K562 (cell line): ENCODE measurements at regions not wholly inside any gene's neighbourhood (a gene's known extent, or its start where the extent isn't known, plus 50 kb on each side); places are given as distances from the start of the nearest gene placed in this dataset.

Experiments
- ATAC-seq: fragments of 200-7000 bp; cut with Tn5 transposase; 3 replicates; pipeline ENCODE4 v1.9.1; 2020; ENCODE audit warnings: moderate library complexity
- BruUV-seq: library from RNA; stranded (reverse); fragments of 400-500 nt; replicated peaks from 2 replicates; lab custom pipeline; 2021; lab: Mats Ljungman, UMichigan
- CTCF ChIA-PET: fragments of 300-600 bp; formaldehyde crosslinking; extraction: SDS; loops from one replicate; lab custom pipeline; 2021; ENCODE audit warnings: low intra/inter-chr PET ratio; lab: Yijun Ruan, JAX
- POLR2A ChIA-PET: fragments of 300-600, 350-650 bp; sonication (Branson Sonifier 250); formaldehyde crosslinking; extraction: SDS; loops from one replicate; lab custom pipeline; 2021; ENCODE audit warnings: antibody characterized with exemption, inconsistent platforms; lab: Yijun Ruan, JAX
- DNase-seq, 4 experiments: peaks; one replicate each; pipeline versions ENCODE4 v3.0.0 to v3.0.0-alpha.2; 2011 to 2018; ENCODE audit warnings: low spot score in 3 of 4, mixed read lengths in 3 of 4; ENCODE audit errors: extremely low read depth in 1 of 4
- FAIRE-seq: peaks from 2 replicates; lab custom pipeline; 2011; peaks lifted over from hg19 to GRCh38; lab: Jason Lieb, UNC
- H2AFZ ChIP-seq: 2 replicates; pipeline ENCODE4 v1.6.0; 2011; ENCODE audit warnings: low read depth, low read length, control low read depth, inconsistent platforms
- H3K27ac ChIP-seq: fragments of 200-600 bp; 3 replicates; pipeline ENCODE4 v1.8.0; 2011; ENCODE audit warnings: low read depth, mild to moderate bottlenecking, control low read depth, inconsistent platforms, low read length, moderate library complexity, mixed read lengths; ENCODE audit errors: extremely low read depth
- H3K27me3 ChIP-seq, 2 experiments: fragments of 300-600 bp in 1 of 2; 2 replicates in 1 of 2; 3 replicates in 1 of 2; pipeline versions ENCODE4 v1.6.0 to v1.8.0; 2011; ENCODE audit warnings: inconsistent platforms in 2 of 2, low read length in 2 of 2, mild to moderate bottlenecking in 1 of 2, mixed read lengths in 1 of 2, moderate library complexity in 1 of 2; ENCODE audit not compliant: control insufficient read depth in 2 of 2, insufficient read depth in 2 of 2
- H3K36me3 ChIP-seq: fragments of 300-600 bp; 3 replicates; pipeline ENCODE4 v1.8.0; 2011; ENCODE audit warnings: mild to moderate bottlenecking, low read length, inconsistent platforms; ENCODE audit not compliant: control insufficient read depth, insufficient read depth
- H3K4me1 ChIP-seq, 2 experiments: fragments of 200-600 bp in 1 of 2; replicated peaks in 1 of 2; 2 replicates in 1 of 2; 3 replicates in 1 of 2; pipeline versions ENCODE4 v1.5.1 to v1.8.0; 2011; ENCODE audit warnings: inconsistent platforms in 2 of 2, low read length in 2 of 2, mild to moderate bottlenecking in 1 of 2, mixed read lengths in 1 of 2, moderate library complexity in 1 of 2; ENCODE audit not compliant: control insufficient read depth in 2 of 2, insufficient read depth in 2 of 2
- H3K4me2 ChIP-seq: 2 replicates; pipeline ENCODE4 v1.6.1; 2011; ENCODE audit warnings: low read length, control low read depth, inconsistent platforms, mixed read lengths; ENCODE audit not compliant: insufficient read depth
- H3K4me3 ChIP-seq: fragments of 200-600 bp; sonication (generic), shearing (Covaris generic); 2 replicates; pipeline ENCODE4 v1.5.1; 2016; ENCODE audit warnings: control low read depth, inconsistent platforms
- H3K79me2 ChIP-seq: fragments of 200-600 bp; 3 replicates; pipeline ENCODE4 v1.8.0; 2011; ENCODE audit warnings: low read length, inconsistent platforms; ENCODE audit not compliant: control insufficient read depth, insufficient read depth
- H3K9ac ChIP-seq, 2 experiments: 2 replicates each; pipeline versions ENCODE4 v1.6.0 to v1.6.1; 2011; ENCODE audit warnings: low read depth in 2 of 2, low read length in 2 of 2, control low read depth in 1 of 2, inconsistent platforms in 1 of 2, mild to moderate bottlenecking in 1 of 2, mixed read lengths in 1 of 2; ENCODE audit not compliant: insufficient read depth in 1 of 2
- H3K9me1 ChIP-seq: one replicate; pipeline ENCODE4 v1.6.0; 2011; ENCODE audit warnings: inconsistent platforms, mild to moderate bottlenecking, low read length, moderate library complexity; ENCODE audit not compliant: control insufficient read depth, insufficient read depth
- H3K9me3 ChIP-seq: replicated peaks from 2 replicates; pipeline ENCODE4 v1.5.1; 2011; ENCODE audit warnings: low read depth, low read length, inconsistent platforms; ENCODE audit not compliant: control insufficient read depth, insufficient read depth
- H4K20me1 ChIP-seq: replicated peaks from 2 replicates; pipeline ENCODE4 v1.6.1; 2011; ENCODE audit warnings: low read length, inconsistent platforms, mixed read lengths; ENCODE audit not compliant: control insufficient read depth, insufficient read depth
- CTBP1 ChIP-seq: fragments of 450-650 bp; IDR thresholded peaks from 2 replicates; pipeline ENCODE4 v1.6.1; 2016; ENCODE audit warnings: borderline replicate concordance
- HDAC3 ChIP-seq: fragments of 450-650 bp; IDR thresholded peaks from 2 replicates; pipeline ENCODE4 v1.6.1; 2018; ENCODE audit warnings: borderline replicate concordance, mild to moderate bottlenecking, moderate library complexity; ENCODE audit not compliant: partially characterized antibody
- MECOM ChIP-seq: fragments of 250-450 bp; sonication (Bioruptor Pico); IDR thresholded peaks from 2 replicates; pipeline ENCODE4 v1.8.0; 2022; ENCODE audit warnings: inconsistent platforms
- NONO ChIP-seq, 2 experiments: fragments of 200-400 bp in 1 of 2; fragments of 450-650 bp in 1 of 2; formaldehyde crosslinking in 1 of 2; IDR thresholded peaks; 2 replicates each; pipeline ENCODE4 v1.6.1; 2017; ENCODE audit warnings: low read depth in 2 of 2, mild to moderate bottlenecking in 2 of 2, moderate library complexity in 2 of 2, low read length in 1 of 2
- PHF21A ChIP-seq: fragments of 450-650 bp; IDR thresholded peaks from 2 replicates; pipeline ENCODE4 v1.6.1; 2017; ENCODE audit warnings: low read depth, borderline replicate concordance
- SIN3A ChIP-seq, 2 experiments: fragments of 150-350 bp in 1 of 2; IDR thresholded peaks; 2 replicates each; pipeline ENCODE4 v1.6.1; 2011 to 2016; ENCODE audit warnings: borderline replicate concordance in 2 of 2, low read depth in 2 of 2, low read length in 2 of 2, mild to moderate bottlenecking in 2 of 2, moderate library complexity in 2 of 2; ENCODE audit not compliant: control insufficient read depth in 1 of 2
- SMAD2 ChIP-seq: fragments of 150-350 bp; IDR thresholded peaks from 2 replicates; pipeline ENCODE4 v1.6.1; 2014; ENCODE audit warnings: low read depth, mild to moderate bottlenecking, low read length
- SREBF2 ChIP-seq: sonication (generic); formaldehyde crosslinking; IDR thresholded peaks from 2 replicates; pipeline ENCODE4 v1.4.0; 2020; ENCODE audit warnings: mild to moderate bottlenecking, missing genetic modification reagents
- YY1 ChIP-seq, 3 experiments: IDR thresholded peaks; 2 replicates each; pipeline ENCODE4 v1.6.1; 2011; ENCODE audit warnings: low read length in 2 of 3, mild to moderate bottlenecking in 2 of 3, moderate library complexity in 2 of 3, borderline replicate concordance in 1 of 3, control low read depth in 1 of 3, low read depth in 1 of 3; ENCODE audit not compliant: insufficient read depth in 3 of 3, insufficient replicate concordance in 2 of 3, control insufficient read depth in 1 of 3, insufficient read length in 1 of 3; ENCODE audit errors: extremely low read depth in 1 of 3
- ZBTB8A ChIP-seq: fragments of 450-650 bp; IDR thresholded peaks from 2 replicates; pipeline ENCODE4 v1.6.1; 2018; ENCODE audit warnings: mild to moderate bottlenecking, moderate library complexity; ENCODE audit not compliant: partially characterized antibody
- ZC3H11A ChIP-seq: IDR thresholded peaks from 2 replicates; pipeline ENCODE4 v1.6.1; 2012; ENCODE audit warnings: low read depth, low read length, improper control_type of control experiment
- ZNF445 ChIP-seq: fragments of 250-450 bp; sonication (Bioruptor Pico); IDR thresholded peaks from 2 replicates; pipeline ENCODE4 v1.4.0; 2020; ENCODE audit warnings: low read depth, mild to moderate bottlenecking, moderate library complexity
- ZNF695 ChIP-seq: fragments of 450-650 bp; formaldehyde crosslinking; IDR thresholded peaks from 2 replicates; pipeline ENCODE4 v1.4.0; 2020; ENCODE audit warnings: mild to moderate bottlenecking, moderate library complexity
- in situ Hi-C: fragments of 300-500 bp; cut with MboI; formaldehyde crosslinking; loops from 4 replicates; pipeline ENCODE4 v1.15.0; 2018; ENCODE audit warnings: inconsistent platforms, mixed read lengths
- intact Hi-C: fragments of 100-400 bp; cut with micrococcal nuclease; formaldehyde crosslinking; loops from 2 replicates; pipeline ENCODE4 v1.14.2; 2022
- TF ChIP-seq, protein P1 (sequence below): fragments of 450-650 bp; IDR thresholded peaks from one replicate; pipeline ENCODE4 v1.6.1; 2018; ENCODE audit warnings: mild to moderate bottlenecking, moderate library complexity; ENCODE audit not compliant: partially characterized antibody
- TF ChIP-seq, protein P2 (sequence below): sonication (generic); formaldehyde crosslinking; IDR thresholded peaks from 2 replicates; pipeline ENCODE4 v1.8.1; 2022; ENCODE audit warnings: missing genetic modification reagents
- TF ChIP-seq, protein P3 (sequence below): fragments of 450-650 bp; IDR thresholded peaks from 2 replicates; pipeline ENCODE4 v1.6.1; 2016; ENCODE audit warnings: low read depth, mild to moderate bottlenecking, moderate library complexity
- TF ChIP-seq, protein P4 (sequence below): fragments of 150-350 bp; conservative IDR thresholded peaks from 2 replicates; pipeline ENCODE4 v1.6.1; 2014; ENCODE audit warnings: low read length

DNA sequence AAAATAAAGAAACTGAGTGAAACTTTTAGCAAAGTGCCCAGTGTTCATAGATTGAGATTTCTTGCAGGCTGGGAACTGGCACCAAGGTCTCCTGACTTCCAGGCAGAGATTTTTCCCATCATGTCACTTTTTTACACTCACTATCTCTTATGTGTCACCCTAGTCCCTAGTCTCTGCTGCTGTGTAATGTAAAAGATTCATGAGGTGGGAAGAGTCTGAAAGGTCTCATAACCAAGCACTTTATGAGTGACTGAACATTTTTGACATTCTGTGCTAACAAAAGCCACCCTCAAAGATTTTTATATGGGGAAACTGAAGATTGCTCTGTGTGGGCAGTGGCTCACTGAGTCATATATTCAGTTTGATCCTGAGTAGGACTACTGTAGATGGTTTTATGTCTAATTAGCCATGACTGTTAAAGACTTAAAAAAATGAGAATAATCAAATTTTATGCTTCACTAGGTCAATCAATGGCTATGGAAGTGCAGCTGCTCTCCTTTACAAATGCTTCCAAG, 900.3 kb upstream of the SORCS1 start:
- in situ Hi-C loops, result no loop called here
- intact Hi-C loops, result no loop called here

More for the DNA sequence above, 900.3 kb upstream of the SORCS1 start:
- CTCF ChIA-PET, result no interaction called here
- no peaks in the 10 kb centered on the region for H4K20me1 ChIP-seq
- no peak for ATAC-seq
- POLR2A ChIA-PET, result no interaction called here
- FAIRE-seq, result no peak
- TF ChIP-seq ZNF695 (CRISPR knock-in tag), result no peak
- no peak for TF ChIP-seq SIN3A (IDR thresholded peaks at IDR 0.05; ENCODE audit: borderline replicate concordance in 2 of 2, control insufficient read depth in 1 of 2, low read depth in 2 of 2, low read length in 2 of 2)
- TF ChIP-seq, protein P1, sequence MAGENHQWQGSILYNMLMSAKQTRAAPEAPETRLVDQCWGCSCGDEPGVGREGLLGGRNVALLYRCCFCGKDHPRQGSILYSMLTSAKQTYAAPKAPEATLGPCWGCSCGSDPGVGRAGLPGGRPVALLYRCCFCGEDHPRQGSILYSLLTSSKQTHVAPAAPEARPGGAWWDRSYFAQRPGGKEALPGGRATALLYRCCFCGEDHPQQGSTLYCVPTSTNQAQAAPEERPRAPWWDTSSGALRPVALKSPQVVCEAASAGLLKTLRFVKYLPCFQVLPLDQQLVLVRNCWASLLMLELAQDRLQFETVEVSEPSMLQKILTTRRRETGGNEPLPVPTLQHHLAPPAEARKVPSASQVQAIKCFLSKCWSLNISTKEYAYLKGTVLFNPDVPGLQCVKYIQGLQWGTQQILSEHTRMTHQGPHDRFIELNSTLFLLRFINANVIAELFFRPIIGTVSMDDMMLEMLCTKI, result no peak
- TF ChIP-seq, protein P2, sequence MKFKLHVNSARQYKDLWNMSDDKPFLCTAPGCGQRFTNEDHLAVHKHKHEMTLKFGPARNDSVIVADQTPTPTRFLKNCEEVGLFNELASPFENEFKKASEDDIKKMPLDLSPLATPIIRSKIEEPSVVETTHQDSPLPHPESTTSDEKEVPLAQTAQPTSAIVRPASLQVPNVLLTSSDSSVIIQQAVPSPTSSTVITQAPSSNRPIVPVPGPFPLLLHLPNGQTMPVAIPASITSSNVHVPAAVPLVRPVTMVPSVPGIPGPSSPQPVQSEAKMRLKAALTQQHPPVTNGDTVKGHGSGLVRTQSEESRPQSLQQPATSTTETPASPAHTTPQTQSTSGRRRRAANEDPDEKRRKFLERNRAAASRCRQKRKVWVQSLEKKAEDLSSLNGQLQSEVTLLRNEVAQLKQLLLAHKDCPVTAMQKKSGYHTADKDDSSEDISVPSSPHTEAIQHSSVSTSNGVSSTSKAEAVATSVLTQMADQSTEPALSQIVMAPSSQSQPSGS (CRISPR knock-in tag), result no peak
- no peak for TF ChIP-seq SREBF2 (CRISPR knock-in tag)
- no peak for TF ChIP-seq YY1 (IDR thresholded peaks at IDR 0.05; ENCODE audit: borderline replicate concordance in 1 of 3, control insufficient read depth in 1 of 3, extremely low read depth in 1 of 3, insufficient read depth in 3 of 3, insufficient read length in 1 of 3, insufficient replicate concordance in 2 of 3, low read depth in 1 of 3, low read length in 2 of 3)
- TF ChIP-seq PHF21A, result no peak
- no peak for TF ChIP-seq ZC3H11A
- no peak for TF ChIP-seq MECOM
- no peak for TF ChIP-seq HDAC3
- TF ChIP-seq, protein P3, sequence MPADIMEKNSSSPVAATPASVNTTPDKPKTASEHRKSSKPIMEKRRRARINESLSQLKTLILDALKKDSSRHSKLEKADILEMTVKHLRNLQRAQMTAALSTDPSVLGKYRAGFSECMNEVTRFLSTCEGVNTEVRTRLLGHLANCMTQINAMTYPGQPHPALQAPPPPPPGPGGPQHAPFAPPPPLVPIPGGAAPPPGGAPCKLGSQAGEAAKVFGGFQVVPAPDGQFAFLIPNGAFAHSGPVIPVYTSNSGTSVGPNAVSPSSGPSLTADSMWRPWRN, result no peak
- TF ChIP-seq ZBTB8A, result no peak
- TF ChIP-seq CTBP1, result no peak
- TF ChIP-seq, protein P4, sequence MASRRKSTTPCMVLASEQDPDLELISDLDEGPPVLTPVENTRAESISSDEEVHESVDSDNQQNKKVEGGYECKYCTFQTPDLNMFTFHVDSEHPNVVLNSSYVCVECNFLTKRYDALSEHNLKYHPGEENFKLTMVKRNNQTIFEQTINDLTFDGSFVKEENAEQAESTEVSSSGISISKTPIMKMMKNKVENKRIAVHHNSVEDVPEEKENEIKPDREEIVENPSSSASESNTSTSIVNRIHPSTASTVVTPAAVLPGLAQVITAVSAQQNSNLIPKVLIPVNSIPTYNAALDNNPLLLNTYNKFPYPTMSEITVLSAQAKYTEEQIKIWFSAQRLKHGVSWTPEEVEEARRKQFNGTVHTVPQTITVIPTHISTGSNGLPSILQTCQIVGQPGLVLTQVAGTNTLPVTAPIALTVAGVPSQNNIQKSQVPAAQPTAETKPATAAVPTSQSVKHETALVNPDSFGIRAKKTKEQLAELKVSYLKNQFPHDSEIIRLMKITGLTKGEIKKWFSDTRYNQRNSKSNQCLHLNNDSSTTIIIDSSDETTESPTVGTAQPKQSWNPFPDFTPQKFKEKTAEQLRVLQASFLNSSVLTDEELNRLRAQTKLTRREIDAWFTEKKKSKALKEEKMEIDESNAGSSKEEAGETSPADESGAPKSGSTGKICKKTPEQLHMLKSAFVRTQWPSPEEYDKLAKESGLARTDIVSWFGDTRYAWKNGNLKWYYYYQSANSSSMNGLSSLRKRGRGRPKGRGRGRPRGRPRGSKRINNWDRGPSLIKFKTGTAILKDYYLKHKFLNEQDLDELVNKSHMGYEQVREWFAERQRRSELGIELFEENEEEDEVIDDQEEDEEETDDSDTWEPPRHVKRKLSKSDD, result no peak
- TF ChIP-seq ZNF445 (CRISPR knock-in tag), result no peak
- TF ChIP-seq NONO (IDR thresholded peaks at IDR 0.05; ENCODE audit: low read depth in 2 of 2, low read length in 1 of 2), result no peak
- TF ChIP-seq SMAD2, result no peak
- TF ChIP-seq, all 486 proteins: peak for 0
- Histone ChIP-seq H3K9me3 (no peaks in the 10 kb centered on the region), H3K4me1 (no peaks in the 10 kb centered on the region), H2AFZ (no peak overlapping the region), H3K79me2 (no peaks in the 10 kb centered on the region), H3K4me3 (no peak overlapping the region), H3K9ac (no peak overlapping the region), H3K4me2 (no peak overlapping the region), H3K36me3 (no peaks in the 10 kb centered on the region), H3K27ac (no peak overlapping the region), H3K9me1 (no peaks in the 10 kb centered on the region), H3K27me3 (no peaks in the 10 kb centered on the region)
- DNase-seq, result no peak
- no TSS peak for BruUV-seq
